ENCODE measurements at regions not wholly inside any gene's neighbourhood (a gene's known extent, or its start where the extent isn't known, plus 50 kb on each side); places are given as distances from the start of the nearest gene placed in this dataset.

- H3K4me3 ChIP-seq (ENCODE audit: low read depth, low read length), result no peak overlapping the region
- TF ChIP-seq, protein P1, sequence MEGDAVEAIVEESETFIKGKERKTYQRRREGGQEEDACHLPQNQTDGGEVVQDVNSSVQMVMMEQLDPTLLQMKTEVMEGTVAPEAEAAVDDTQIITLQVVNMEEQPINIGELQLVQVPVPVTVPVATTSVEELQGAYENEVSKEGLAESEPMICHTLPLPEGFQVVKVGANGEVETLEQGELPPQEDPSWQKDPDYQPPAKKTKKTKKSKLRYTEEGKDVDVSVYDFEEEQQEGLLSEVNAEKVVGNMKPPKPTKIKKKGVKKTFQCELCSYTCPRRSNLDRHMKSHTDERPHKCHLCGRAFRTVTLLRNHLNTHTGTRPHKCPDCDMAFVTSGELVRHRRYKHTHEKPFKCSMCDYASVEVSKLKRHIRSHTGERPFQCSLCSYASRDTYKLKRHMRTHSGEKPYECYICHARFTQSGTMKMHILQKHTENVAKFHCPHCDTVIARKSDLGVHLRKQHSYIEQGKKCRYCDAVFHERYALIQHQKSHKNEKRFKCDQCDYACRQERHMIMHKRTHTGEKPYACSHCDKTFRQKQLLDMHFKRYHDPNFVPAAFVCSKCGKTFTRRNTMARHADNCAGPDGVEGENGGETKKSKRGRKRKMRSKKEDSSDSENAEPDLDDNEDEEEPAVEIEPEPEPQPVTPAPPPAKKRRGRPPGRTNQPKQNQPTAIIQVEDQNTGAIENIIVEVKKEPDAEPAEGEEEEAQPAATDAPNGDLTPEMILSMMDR (IDR thresholded peaks at IDR 0.05; ENCODE audit: insufficient read depth, low read depth, low read length), result no peak
Measured at GRCh38 chr5:23579566-23579965, 72.2 kb downstream of the PRDM9 start.

DNA sequence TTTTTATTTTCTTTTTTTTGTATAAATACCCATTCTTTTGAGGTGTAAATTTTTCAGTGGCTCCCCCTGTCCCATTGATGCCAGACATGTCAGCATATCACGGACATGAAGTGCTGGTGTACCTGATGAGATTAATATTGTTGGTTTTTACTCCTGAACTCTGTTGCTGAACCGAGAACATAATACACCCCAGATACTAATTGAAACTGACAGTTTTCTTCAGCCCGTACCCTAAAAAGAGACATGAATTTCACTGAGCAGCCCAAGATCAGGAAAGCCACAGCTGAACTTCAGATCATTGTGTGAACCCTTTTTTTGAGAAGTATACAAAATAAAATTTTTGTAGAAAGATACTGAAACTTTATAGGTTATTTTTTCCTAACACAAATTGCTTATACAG lies 75.7 kb downstream of the PRDM9 start:
- TF ChIP-seq, protein P1 (IDR thresholded peaks at IDR 0.05; ENCODE audit: insufficient read depth, low read depth, low read length), result no peak
- H3K4me3 ChIP-seq (ENCODE audit: low read depth, low read length), result no peak overlapping the region
- DNase-seq (ENCODE audit: low read depth), result no peak

More at GRCh38 chr5:23579566-23579965, 72.2 kb downstream of the PRDM9 start:
- no peak for DNase-seq (ENCODE audit: low read depth)

DNA sequence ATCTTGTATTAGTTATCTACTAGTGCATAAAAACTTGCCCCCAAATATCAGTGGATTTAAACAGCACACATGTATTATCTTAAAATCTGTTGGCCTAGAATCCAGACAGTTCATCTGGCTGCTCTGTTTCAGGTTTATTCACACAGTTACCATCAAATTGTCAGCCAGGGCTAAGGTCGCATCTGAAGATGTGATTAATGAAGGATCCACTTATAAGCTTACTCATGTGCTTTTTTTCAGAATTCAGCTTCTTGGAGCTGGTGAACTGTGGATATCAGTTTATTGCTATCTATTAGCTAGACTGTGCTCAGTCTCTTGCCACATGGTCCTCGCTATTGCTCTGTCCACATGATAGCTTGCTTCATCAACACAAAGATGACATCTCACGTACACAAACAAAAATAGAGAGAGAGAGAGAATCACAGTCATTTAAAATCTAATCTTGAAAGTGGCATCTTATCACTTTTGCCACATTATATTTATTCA lies 81.5 kb downstream of the PRDM9 start:
- no peak for DNase-seq (ENCODE audit: low read depth)
- TF ChIP-seq, protein P1 (IDR thresholded peaks at IDR 0.05; ENCODE audit: insufficient read depth, low read depth, low read length), result no peak
- H3K4me3 ChIP-seq (ENCODE audit: low read depth, low read length), result no peak overlapping the region

GRCh38 chr5:23591250-23591649 lies 83.8 kb downstream of the PRDM9 start:
- TF ChIP-seq, protein P1 (IDR thresholded peaks at IDR 0.05; ENCODE audit: insufficient read depth, low read depth, low read length), result no peak
- DNase-seq (ENCODE audit: low read depth), result no peak
- H3K4me3 ChIP-seq (ENCODE audit: low read depth, low read length), result no peak overlapping the region

GRCh38 chr5:23606927-23607326 lies 99.5 kb downstream of the PRDM9 start:
- H3K4me3 ChIP-seq (ENCODE audit: low read depth, low read length), result no peak overlapping the region
- TF ChIP-seq, protein P1 (IDR thresholded peaks at IDR 0.05; ENCODE audit: insufficient read depth, low read depth, low read length), result no peak
- no peak for DNase-seq (ENCODE audit: low read depth)

DNA sequence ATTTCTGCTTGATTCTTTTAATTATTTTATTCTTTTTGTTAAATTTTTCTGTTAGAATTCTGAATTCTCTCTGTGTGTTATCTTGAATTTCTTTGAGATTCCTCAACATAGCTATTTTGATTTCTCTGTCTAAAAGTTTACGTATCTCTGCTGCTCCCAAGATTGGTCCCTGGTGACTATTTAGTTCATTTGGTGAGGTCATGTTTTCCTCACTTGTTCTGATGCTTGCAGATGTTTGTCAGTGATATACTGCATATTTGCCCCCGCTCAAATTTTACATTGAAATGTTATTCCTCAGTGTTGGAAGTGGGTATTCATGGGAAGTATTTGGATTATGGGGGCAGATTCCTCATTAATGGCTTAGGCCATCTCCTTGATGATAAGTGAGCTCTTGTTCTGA lies 105.3 kb downstream of the PRDM9 start:
- H3K4me3 ChIP-seq (ENCODE audit: low read depth, low read length), result no peak overlapping the region
- DNase-seq (ENCODE audit: low read depth), result no peak
- TF ChIP-seq, protein P1 (IDR thresholded peaks at IDR 0.05; ENCODE audit: insufficient read depth, low read depth, low read length), result no peak

DNA sequence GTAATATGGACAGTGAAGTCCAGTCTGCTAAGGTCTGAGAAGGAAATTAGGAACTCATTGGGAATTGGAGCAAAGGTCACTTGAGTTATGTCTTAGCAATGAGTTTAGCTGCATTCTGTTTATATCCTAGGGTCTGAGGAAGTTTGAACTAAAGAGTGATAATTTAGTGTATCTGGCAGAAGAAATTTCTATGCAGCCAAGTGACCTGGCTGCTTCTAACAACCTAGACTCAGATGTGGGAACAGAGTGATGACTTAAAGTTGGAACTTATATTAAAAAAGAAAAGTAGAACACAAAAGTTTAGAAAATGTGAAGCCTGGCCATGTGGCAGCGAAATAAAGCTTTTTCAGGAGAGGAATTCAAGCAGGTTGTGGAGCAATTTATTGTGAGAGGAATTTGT lies 106.2 kb downstream of the PRDM9 start:
- no peak overlapping the region for H3K4me3 ChIP-seq (ENCODE audit: low read depth, low read length)
- TF ChIP-seq, protein P1 (IDR thresholded peaks at IDR 0.05; ENCODE audit: insufficient read depth, low read depth, low read length), result no peak
- DNase-seq (ENCODE audit: low read depth), result no peak

All from fibroblast of villous mesenchyme (primary cell).